ENCODE measurements at regions not wholly inside any gene's neighbourhood (a gene's known extent, or its start where the extent isn't known, plus 50 kb on each side); places are given as distances from the start of the nearest gene placed in this dataset.

- TF ChIP-seq CTCF (conservative IDR thresholded peaks at IDR 0.05; ENCODE audit: low read depth, low read length) (no peak), EZH2 (IDR thresholded peaks at IDR 0.05; ENCODE audit: low read length, unreplicated experiment) (no peak)
Measured at GRCh38 chrX:129116676-129117470, 406.4 kb downstream of the SMARCA1 start.
